ENCODE measurements at regions not wholly inside any gene's neighbourhood (a gene's known extent, or its start where the extent isn't known, plus 50 kb on each side); places are given as distances from the start of the nearest gene placed in this dataset.

GRCh38 chr13:84616864-84617263 lies 734.6 kb upstream of the SLITRK1 start:
- TF ChIP-seq CTCF (IDR thresholded peaks at IDR 0.05; ENCODE audit: low read length), result no peak
- TF ChIP-seq EZH2 (IDR thresholded peaks at IDR 0.05; ENCODE audit: borderline replicate concordance, low read length), result no peak
